MM.1S (cell line): ENCODE measurements at regions not wholly inside any gene's neighbourhood (a gene's known extent, or its start where the extent isn't known, plus 50 kb on each side); places are given as distances from the start of the nearest gene placed in this dataset.

Experiments used
- EZH2 ChIP-seq: fragments of 300-600 bp; sonication (generic); optimal IDR thresholded peaks from 2 replicates; pipeline ENCODE3; 2017; ENCODE audit warnings: low read depth, mild to moderate bottlenecking, antibody characterized with exemption, low read length, mixed read lengths
- EZH2phosphoT487 ChIP-seq: fragments of 300-600 bp; sonication (generic); IDR thresholded peaks from 2 replicates; pipeline ENCODE4 v1.6.1; 2018; ENCODE audit warnings: antibody characterized with exemption, low read length
- TF ChIP-seq, protein P1 (sequence below): fragments of 300-600 bp; sonication (generic); IDR thresholded peaks from 2 replicates; pipeline ENCODE4 v1.5.1; 2016; ENCODE audit warnings: antibody characterized with exemption, low read length, mixed read lengths

DNA sequence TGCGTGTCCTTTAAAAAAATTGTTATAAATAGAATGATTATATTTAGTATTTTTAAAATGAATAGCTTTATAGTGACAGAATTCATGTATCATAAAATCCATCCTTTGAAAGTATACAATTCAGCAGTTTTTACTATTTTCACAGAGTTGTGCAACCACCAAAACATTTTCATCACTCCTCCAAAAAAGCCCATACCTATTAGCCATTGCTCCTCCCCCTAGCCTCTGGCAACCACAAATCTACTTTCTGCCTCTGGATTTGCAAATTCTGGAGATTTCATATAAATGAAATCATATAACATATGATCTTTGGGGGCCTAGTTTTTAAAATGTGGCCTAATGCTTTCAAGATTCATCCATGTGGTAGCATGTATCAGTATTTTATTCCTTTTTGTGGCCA is 117.9 kb upstream of the MED13L start:
- TF ChIP-seq, protein P1, sequence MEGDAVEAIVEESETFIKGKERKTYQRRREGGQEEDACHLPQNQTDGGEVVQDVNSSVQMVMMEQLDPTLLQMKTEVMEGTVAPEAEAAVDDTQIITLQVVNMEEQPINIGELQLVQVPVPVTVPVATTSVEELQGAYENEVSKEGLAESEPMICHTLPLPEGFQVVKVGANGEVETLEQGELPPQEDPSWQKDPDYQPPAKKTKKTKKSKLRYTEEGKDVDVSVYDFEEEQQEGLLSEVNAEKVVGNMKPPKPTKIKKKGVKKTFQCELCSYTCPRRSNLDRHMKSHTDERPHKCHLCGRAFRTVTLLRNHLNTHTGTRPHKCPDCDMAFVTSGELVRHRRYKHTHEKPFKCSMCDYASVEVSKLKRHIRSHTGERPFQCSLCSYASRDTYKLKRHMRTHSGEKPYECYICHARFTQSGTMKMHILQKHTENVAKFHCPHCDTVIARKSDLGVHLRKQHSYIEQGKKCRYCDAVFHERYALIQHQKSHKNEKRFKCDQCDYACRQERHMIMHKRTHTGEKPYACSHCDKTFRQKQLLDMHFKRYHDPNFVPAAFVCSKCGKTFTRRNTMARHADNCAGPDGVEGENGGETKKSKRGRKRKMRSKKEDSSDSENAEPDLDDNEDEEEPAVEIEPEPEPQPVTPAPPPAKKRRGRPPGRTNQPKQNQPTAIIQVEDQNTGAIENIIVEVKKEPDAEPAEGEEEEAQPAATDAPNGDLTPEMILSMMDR: no peak
- TF ChIP-seq EZH2 (no peak), EZH2phosphoT487 (no peak)
